ENCODE measurements at regions not wholly inside any gene's neighbourhood (a gene's known extent, or its start where the extent isn't known, plus 50 kb on each side); places are given as distances from the start of the nearest gene placed in this dataset.

- no peaks in the 10 kb centered on the region for H3K9me3 ChIP-seq
- Mint-ChIP-seq H3K4me1 (ENCODE audit: low read depth, unreplicated experiment) (no peaks in the 10 kb centered on the region), H3K27me3 (ENCODE audit: insufficient read depth, unreplicated experiment) (peaks cover 8% of the 10 kb centered on the region), H3K36me3 (ENCODE audit: insufficient read depth, unreplicated experiment) (no peaks in the 10 kb centered on the region), H3K4me3 (ENCODE audit: unreplicated experiment) (no peak overlapping the region), H3K27ac (ENCODE audit: unreplicated experiment) (no peak overlapping the region), H3K9me3 (ENCODE audit: unreplicated experiment) (peaks cover 17% of the 10 kb centered on the region)
- DNase-seq, result no peak
- intact Hi-C loops (cut with micrococcal nuclease; ENCODE audit: unreplicated experiment), result no loop called here
- ChIA-PET CTCF (no interaction called here), POLR2A (no interaction called here)
- no peaks in the 10 kb centered on the region for H3K36me3 ChIP-seq (ENCODE audit: control insufficient read depth, insufficient read depth, low read length)
- no TSS peak for BruUV-seq (replicated peaks)
- H3K27me3 ChIP-seq (replicated peaks; ENCODE audit: control insufficient read depth, insufficient read depth, low read length), result no peaks in the 10 kb centered on the region
- no peaks in the 10 kb centered on the region for H3K4me1 ChIP-seq
- TF ChIP-seq, protein P1, sequence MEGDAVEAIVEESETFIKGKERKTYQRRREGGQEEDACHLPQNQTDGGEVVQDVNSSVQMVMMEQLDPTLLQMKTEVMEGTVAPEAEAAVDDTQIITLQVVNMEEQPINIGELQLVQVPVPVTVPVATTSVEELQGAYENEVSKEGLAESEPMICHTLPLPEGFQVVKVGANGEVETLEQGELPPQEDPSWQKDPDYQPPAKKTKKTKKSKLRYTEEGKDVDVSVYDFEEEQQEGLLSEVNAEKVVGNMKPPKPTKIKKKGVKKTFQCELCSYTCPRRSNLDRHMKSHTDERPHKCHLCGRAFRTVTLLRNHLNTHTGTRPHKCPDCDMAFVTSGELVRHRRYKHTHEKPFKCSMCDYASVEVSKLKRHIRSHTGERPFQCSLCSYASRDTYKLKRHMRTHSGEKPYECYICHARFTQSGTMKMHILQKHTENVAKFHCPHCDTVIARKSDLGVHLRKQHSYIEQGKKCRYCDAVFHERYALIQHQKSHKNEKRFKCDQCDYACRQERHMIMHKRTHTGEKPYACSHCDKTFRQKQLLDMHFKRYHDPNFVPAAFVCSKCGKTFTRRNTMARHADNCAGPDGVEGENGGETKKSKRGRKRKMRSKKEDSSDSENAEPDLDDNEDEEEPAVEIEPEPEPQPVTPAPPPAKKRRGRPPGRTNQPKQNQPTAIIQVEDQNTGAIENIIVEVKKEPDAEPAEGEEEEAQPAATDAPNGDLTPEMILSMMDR (IDR thresholded peaks at IDR 0.05; ENCODE audit: insufficient read depth in 1 of 2, low read depth in 1 of 2, low read length in 1 of 2, severe bottlenecking in 1 of 2, unreplicated experiment in 1 of 2), result no peak
- H3K4me3 ChIP-seq (ENCODE audit: low read depth, low read length), result no peak overlapping the region
Observed at GRCh38 chr6:90434094-90434493, 137.5 kb upstream of the BACH2 start.

DNA sequence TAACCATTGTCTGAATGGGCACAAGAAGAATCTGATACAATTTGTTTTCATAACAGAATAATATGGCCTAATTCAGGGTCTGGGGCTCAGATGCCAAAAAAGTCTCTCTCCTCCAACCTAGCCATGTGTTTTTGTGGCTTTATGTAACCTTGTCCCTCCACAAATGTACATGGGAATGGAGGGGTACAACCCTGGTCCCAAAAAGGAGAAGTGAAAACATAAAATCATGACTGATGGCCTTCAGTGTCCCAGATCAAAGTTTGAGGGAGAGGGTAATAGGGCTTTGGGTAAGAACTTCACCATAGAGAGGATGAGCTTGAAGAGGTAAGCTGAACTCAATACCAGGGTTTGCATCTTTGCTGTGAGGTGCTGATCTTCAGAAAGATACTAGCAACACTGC, 136.3 kb upstream of the BACH2 start:
- Mint-ChIP-seq H3K27ac (ENCODE audit: unreplicated experiment) (no peak overlapping the region), H3K9me3 (ENCODE audit: unreplicated experiment) (peaks cover 19% of the 10 kb centered on the region), H3K27me3 (ENCODE audit: insufficient read depth, unreplicated experiment) (peaks cover 2% of the 10 kb centered on the region), H3K4me3 (ENCODE audit: unreplicated experiment) (no peak overlapping the region), H3K4me1 (ENCODE audit: low read depth, unreplicated experiment) (no peaks in the 10 kb centered on the region), H3K36me3 (ENCODE audit: insufficient read depth, unreplicated experiment) (no peaks in the 10 kb centered on the region)
- BruUV-seq (replicated peaks), result no TSS peak
- no peaks in the 10 kb centered on the region for H3K36me3 ChIP-seq (ENCODE audit: control insufficient read depth, insufficient read depth, low read length)
- TF ChIP-seq, protein P1 (IDR thresholded peaks at IDR 0.05; ENCODE audit: insufficient read depth in 1 of 2, low read depth in 1 of 2, low read length in 1 of 2, severe bottlenecking in 1 of 2, unreplicated experiment in 1 of 2), result no peak
- no peaks in the 10 kb centered on the region for H3K9me3 ChIP-seq
- intact Hi-C loops (cut with micrococcal nuclease; ENCODE audit: unreplicated experiment), result no loop called here
- no peaks in the 10 kb centered on the region for H3K27me3 ChIP-seq (replicated peaks; ENCODE audit: control insufficient read depth, insufficient read depth, low read length)
- H3K4me3 ChIP-seq (ENCODE audit: low read depth, low read length), result no peak overlapping the region
- CTCF ChIA-PET, result no interaction called here
- DNase-seq, result no peak
- POLR2A ChIA-PET, result no interaction called here
- H3K4me1 ChIP-seq, result no peaks in the 10 kb centered on the region

DNA sequence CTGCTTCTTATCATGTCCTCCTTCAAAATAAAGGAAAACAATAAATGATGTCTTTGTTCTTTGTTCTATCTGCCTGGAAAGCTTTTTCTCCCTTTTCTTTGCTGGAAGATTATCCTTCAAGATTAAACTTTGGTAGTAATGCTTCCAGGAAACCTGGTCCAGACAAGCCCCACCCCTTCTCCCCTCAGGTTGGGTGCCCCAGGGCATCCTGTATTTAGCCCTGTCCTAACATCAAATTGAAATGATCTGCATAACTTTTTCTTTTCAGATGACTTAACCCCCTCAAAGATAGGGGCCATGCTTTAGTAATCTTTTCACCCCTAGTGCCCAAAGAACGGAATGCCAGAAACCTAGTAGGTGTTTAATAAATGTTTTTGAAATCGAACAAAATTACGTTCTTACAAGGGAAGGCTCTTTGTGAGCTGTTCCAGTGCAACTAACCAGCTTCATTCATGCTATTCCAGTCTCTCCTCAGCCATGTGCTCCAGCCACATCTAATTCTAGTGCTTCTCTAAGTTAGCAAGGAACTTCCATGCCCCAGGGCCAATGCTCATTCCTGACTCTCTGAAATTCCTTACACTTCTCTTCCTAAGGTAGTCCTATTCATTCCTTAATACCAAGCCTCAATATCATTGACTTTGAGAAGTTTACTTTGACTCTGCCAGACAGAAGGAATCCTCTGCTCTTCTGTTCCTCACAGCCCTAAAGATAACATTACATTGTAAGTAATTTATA, 135.6 kb upstream of the BACH2 start:
- Mint-ChIP-seq H3K4me3 (ENCODE audit: unreplicated experiment) (no peak overlapping the region), H3K36me3 (ENCODE audit: insufficient read depth, unreplicated experiment) (no peaks in the 10 kb centered on the region), H3K9me3 (ENCODE audit: unreplicated experiment) (peaks cover 19% of the 10 kb centered on the region), H3K27ac (ENCODE audit: unreplicated experiment) (no peak overlapping the region), H3K27me3 (ENCODE audit: insufficient read depth, unreplicated experiment) (no peaks in the 10 kb centered on the region), H3K4me1 (ENCODE audit: low read depth, unreplicated experiment) (no peaks in the 10 kb centered on the region)
- intact Hi-C loops (cut with micrococcal nuclease; ENCODE audit: unreplicated experiment), result no loop called here
- no TSS peak for BruUV-seq (replicated peaks)
- Histone ChIP-seq H3K4me3 (ENCODE audit: low read depth, low read length) (no peak overlapping the region), H3K9me3 (no peaks in the 10 kb centered on the region), H3K36me3 (ENCODE audit: control insufficient read depth, insufficient read depth, low read length) (no peaks in the 10 kb centered on the region), H3K4me1 (no peaks in the 10 kb centered on the region), H3K27me3 (replicated peaks; ENCODE audit: control insufficient read depth, insufficient read depth, low read length) (no peaks in the 10 kb centered on the region)
- TF ChIP-seq, protein P1 (IDR thresholded peaks at IDR 0.05; ENCODE audit: insufficient read depth in 1 of 2, low read depth in 1 of 2, low read length in 1 of 2, severe bottlenecking in 1 of 2, unreplicated experiment in 1 of 2), result no peak
- no peak for DNase-seq
- CTCF ChIA-PET, result no interaction called here
- POLR2A ChIA-PET, result no interaction called here

All from Caco-2 (cell line).